H9 (cell line): ENCODE measurements at regions not wholly inside any gene's neighbourhood (a gene's known extent, or its start where the extent isn't known, plus 50 kb on each side); places are given as distances from the start of the nearest gene placed in this dataset.

Experiments used
- DNase-seq: peaks from one replicate; pipeline ENCODE4 v3.0.0-alpha.2; 2017
- H2AFZ ChIP-seq: one replicate; pipeline ENCODE4 v1.6.1; 2013; ENCODE audit warnings: mild to moderate bottlenecking, low read length, control low read depth, moderate library complexity
- H2AK5ac ChIP-seq: 2 replicates; pipeline ENCODE4 v1.6.1; 2013; ENCODE audit warnings: low read length, control low read depth, mixed read lengths; ENCODE audit not compliant: insufficient read length
- H2BK120ac ChIP-seq: one replicate; pipeline ENCODE4 v1.6.1; 2013; ENCODE audit warnings: low read depth, mild to moderate bottlenecking, low read length, control low read depth, inconsistent platforms; ENCODE audit not compliant: poor library complexity, severe bottlenecking
- H2BK12ac ChIP-seq: 2 replicates; pipeline ENCODE4 v1.6.1; 2013; ENCODE audit warnings: low read length, control low read depth, mixed read lengths, low read depth; ENCODE audit not compliant: insufficient read length
- H2BK15ac ChIP-seq: 2 replicates; pipeline ENCODE4 v1.6.1; 2013; ENCODE audit warnings: low read depth, low read length, control low read depth
- H2BK20ac ChIP-seq: one replicate; pipeline ENCODE4 v1.6.1; 2013; ENCODE audit warnings: low read depth, mild to moderate bottlenecking, low read length, control low read depth, inconsistent platforms; ENCODE audit not compliant: poor library complexity, severe bottlenecking
- H2BK5ac ChIP-seq: 2 replicates; pipeline ENCODE4 v1.6.1; 2013; ENCODE audit warnings: low read length, control low read depth, mixed read lengths; ENCODE audit not compliant: insufficient read length
- H3K14ac ChIP-seq: 2 replicates; pipeline ENCODE4 v1.6.1; 2013; ENCODE audit warnings: low read length, control low read depth; ENCODE audit not compliant: insufficient read depth
- H3K18ac ChIP-seq: 2 replicates; pipeline ENCODE4 v1.6.1; 2013; ENCODE audit warnings: low read depth, mild to moderate bottlenecking, mixed read lengths, low read length, control low read depth; ENCODE audit not compliant: insufficient read length
- H3K23ac ChIP-seq: 2 replicates; pipeline ENCODE4 v1.6.1; 2013; ENCODE audit warnings: low read length, control low read depth, mixed read lengths, low read depth; ENCODE audit not compliant: insufficient read length
- H3K23me2 ChIP-seq: 2 replicates; pipeline ENCODE4 v1.6.1; 2013; ENCODE audit warnings: low read depth, mild to moderate bottlenecking, mixed read lengths, low read length, control low read depth; ENCODE audit not compliant: insufficient read length, poor library complexity, severe bottlenecking
- H3K27ac ChIP-seq: 2 replicates; pipeline ENCODE4 v1.5.1; 2013; ENCODE audit warnings: low read length, control low read depth, mixed read lengths, low read depth; ENCODE audit not compliant: insufficient read length
- H3K27me3 ChIP-seq: 2 replicates; pipeline ENCODE4 v1.6.1; 2013; ENCODE audit warnings: low read length, control low read depth, inconsistent platforms; ENCODE audit not compliant: insufficient read depth
- H3K4ac ChIP-seq: 2 replicates; pipeline ENCODE4 v1.6.1; 2013; ENCODE audit warnings: low read depth, mild to moderate bottlenecking, control low read depth, inconsistent platforms, low read length, moderate library complexity
- H3K4me1 ChIP-seq: 2 replicates; pipeline ENCODE4 v1.6.1; 2013; ENCODE audit warnings: low read length, control low read depth, inconsistent platforms; ENCODE audit not compliant: insufficient read depth
- H3K4me2 ChIP-seq: 2 replicates; pipeline ENCODE4 v1.6.1; 2013; ENCODE audit warnings: low read length, control low read depth, mixed read lengths; ENCODE audit not compliant: insufficient read length, insufficient read depth
- H3K56ac ChIP-seq: 2 replicates; pipeline ENCODE4 v1.6.1; 2013; ENCODE audit warnings: low read depth, mild to moderate bottlenecking, mixed read lengths, low read length, control low read depth; ENCODE audit not compliant: insufficient read length
- H3K79me1 ChIP-seq: 2 replicates; pipeline ENCODE4 v1.6.1; 2013; ENCODE audit warnings: low read depth, mild to moderate bottlenecking, moderate library complexity, low read length, control low read depth, inconsistent platforms; ENCODE audit not compliant: insufficient read depth, poor library complexity, severe bottlenecking
- H3K79me2 ChIP-seq: 2 replicates; pipeline ENCODE4 v1.6.1; 2013; ENCODE audit warnings: low read length, control low read depth, inconsistent platforms; ENCODE audit not compliant: insufficient read depth
- H3K9ac ChIP-seq: 2 replicates; pipeline ENCODE4 v1.6.1; 2013; ENCODE audit warnings: low read length, control low read depth, mixed read lengths; ENCODE audit not compliant: insufficient read length; ENCODE audit errors: extremely low read depth
- H3K9me3 ChIP-seq: one replicate; pipeline ENCODE4 v1.6.1; 2013; ENCODE audit warnings: low read depth, low read length, inconsistent platforms; ENCODE audit not compliant: control insufficient read depth
- H3T11ph ChIP-seq: one replicate; pipeline ENCODE4 v1.6.1; 2013; ENCODE audit warnings: mild to moderate bottlenecking, low read length, control low read depth, inconsistent platforms
- H4K20me1 ChIP-seq: one replicate; pipeline ENCODE4 v1.6.1; 2013; ENCODE audit not compliant: control insufficient read depth, insufficient read length, insufficient read depth
- H4K5ac ChIP-seq: 2 replicates; pipeline ENCODE4 v1.6.1; 2013; ENCODE audit warnings: low read depth, mild to moderate bottlenecking, mixed read lengths, low read length, control low read depth; ENCODE audit not compliant: insufficient read length
- H4K8ac ChIP-seq: replicated peaks from 2 replicates; pipeline ENCODE4 v1.6.1; 2013; ENCODE audit warnings: low read length, control low read depth, mixed read lengths, low read depth; ENCODE audit not compliant: insufficient read length
- H4K91ac ChIP-seq: 2 replicates; pipeline ENCODE4 v1.6.1; 2013; ENCODE audit warnings: low read depth, mild to moderate bottlenecking, moderate library complexity, mixed read lengths, low read length, control low read depth; ENCODE audit not compliant: insufficient read length
- H3K27ac Mint-ChIP-seq, 3 experiments: 2 replicates in 2 of 3; 3 replicates in 1 of 3; pipeline ENCODE4 v1.8.0; 2020 to 2021; ENCODE audit warnings: mixed read lengths in 3 of 3, mild to moderate bottlenecking in 1 of 3, moderate library complexity in 1 of 3
- H3K27me3 Mint-ChIP-seq: 2 replicates; pipeline ENCODE4 v1.8.0; 2021; ENCODE audit warnings: low read depth, mild to moderate bottlenecking, moderate library complexity, mixed read lengths
- H3K36me3 Mint-ChIP-seq, 3 experiments: 2 replicates in 2 of 3; 3 replicates in 1 of 3; pipeline ENCODE4 v1.8.0; 2020 to 2021; ENCODE audit warnings: low read depth in 3 of 3, mixed read lengths in 3 of 3; ENCODE audit not compliant: insufficient read depth in 1 of 3
- H3K4me1 Mint-ChIP-seq, 2 experiments: 2 replicates each; pipeline ENCODE4 v1.8.0; 2020; ENCODE audit warnings: mixed read lengths in 2 of 2
- H3K4me3 Mint-ChIP-seq, 2 experiments: 2 replicates in 1 of 2; 3 replicates in 1 of 2; pipeline ENCODE4 v1.8.0; 2020 to 2021; ENCODE audit warnings: mild to moderate bottlenecking in 2 of 2, mixed read lengths in 2 of 2, moderate library complexity in 1 of 2
- H3K9me3 Mint-ChIP-seq, 2 experiments: 2 replicates in 1 of 2; 3 replicates in 1 of 2; pipeline ENCODE4 v1.8.0; 2020; ENCODE audit warnings: mild to moderate bottlenecking in 2 of 2, mixed read lengths in 2 of 2, moderate library complexity in 1 of 2
- WGBS: extraction: QIAGEN DNeasy Blood & Tissue Kit; methylation state at CpG from one replicate; pipeline ENCODE4 v1.1.7; 2013; ENCODE audit warnings: missing lambda C conversion rate, low lambda C conversion rate, mixed read lengths; ENCODE audit not compliant: insufficient read length; ENCODE audit errors: extremely low coverage; 5-methylcytosine and 5-hydroxymethylcytosine counted together
- TF ChIP-seq, protein P1 (sequence below): fragments of 200-600 bp; sonication (generic); conservative IDR thresholded peaks from 3 replicates; pipeline ENCODE4 v1.8.0; 2021; ENCODE audit warnings: antibody characterized with exemption, mild to moderate bottlenecking

DNA sequence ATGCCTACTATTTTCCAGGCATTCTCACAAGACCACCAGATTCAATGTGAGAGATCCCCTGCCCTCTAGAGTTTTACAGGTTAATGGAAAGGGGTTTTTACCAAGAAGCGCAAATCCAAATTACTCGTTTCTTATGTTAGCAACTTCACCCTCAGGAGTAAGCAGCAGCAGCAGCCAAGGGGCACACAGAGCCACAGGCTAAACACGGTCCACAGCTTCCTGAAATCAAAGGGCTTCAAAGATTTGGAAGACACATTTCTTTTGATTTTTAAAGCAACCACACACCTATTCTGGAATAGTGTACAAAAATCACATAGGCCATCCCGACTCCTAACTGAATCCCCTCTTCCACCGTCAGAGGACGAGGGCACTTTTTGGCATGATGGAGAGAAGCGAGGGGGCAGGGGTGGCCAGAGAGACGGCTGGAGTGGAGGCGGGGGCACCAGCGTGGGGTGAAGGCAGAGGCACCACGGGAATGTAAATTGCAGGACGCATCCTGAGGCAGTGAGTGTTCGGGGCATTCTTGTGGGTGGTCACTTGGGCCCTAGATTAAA is 107.0 kb downstream of the ARF6 start:
- Histone ChIP-seq H3K79me2 (no peaks in the 10 kb centered on the region), H3K79me1 (no peaks in the 10 kb centered on the region), H2BK5ac (no peak overlapping the region), H2BK20ac (no peak overlapping the region), H2BK120ac (no peak overlapping the region), H3T11ph (no peak overlapping the region), H4K20me1 (no peaks in the 10 kb centered on the region), H3K23me2 (peaks cover 8% of the 10 kb centered on the region), H3K4ac (no peak overlapping the region), H3K4me2 (no peak overlapping the region), H3K4me1 (peaks cover 7% of the 10 kb centered on the region; the same call in 1 of the 2 replicates), H4K91ac (no peak overlapping the region), H2BK15ac (no peak overlapping the region), H3K23ac (no peak overlapping the region), H3K9me3 (no peaks in the 10 kb centered on the region), H4K8ac (no peak overlapping the region), H3K27me3 (no peaks in the 10 kb centered on the region; the same call in 1 of the 2 replicates), H3K9ac (no peak overlapping the region), H3K14ac (no peak overlapping the region), H3K56ac (no peak overlapping the region), H2BK12ac (no peak overlapping the region), H3K27ac (no peak overlapping the region), H2AK5ac (no peak overlapping the region), H2AFZ (no peak overlapping the region), H4K5ac (no peak overlapping the region), H3K18ac (no peak overlapping the region)
- Mint-ChIP-seq H3K27me3 (peaks cover 49% of the 10 kb centered on the region), H3K36me3 (no peaks in the 10 kb centered on the region; a peak in 1 of 7 replicates), H3K4me1 (peaks cover 40 to 50% of the 10 kb centered on the region in 2 experiments), H3K27ac (0 out of 7 replicates have a peak overlapping the region, but pooled peaks of 1 of the 3 experiments have one; percentile 38), H3K4me3 (peak overlapping the region; percentile 28 to 57; a peak in 4 of 5 replicates), H3K9me3 (no peaks in the 10 kb centered on the region)
- TF ChIP-seq, protein P1, sequence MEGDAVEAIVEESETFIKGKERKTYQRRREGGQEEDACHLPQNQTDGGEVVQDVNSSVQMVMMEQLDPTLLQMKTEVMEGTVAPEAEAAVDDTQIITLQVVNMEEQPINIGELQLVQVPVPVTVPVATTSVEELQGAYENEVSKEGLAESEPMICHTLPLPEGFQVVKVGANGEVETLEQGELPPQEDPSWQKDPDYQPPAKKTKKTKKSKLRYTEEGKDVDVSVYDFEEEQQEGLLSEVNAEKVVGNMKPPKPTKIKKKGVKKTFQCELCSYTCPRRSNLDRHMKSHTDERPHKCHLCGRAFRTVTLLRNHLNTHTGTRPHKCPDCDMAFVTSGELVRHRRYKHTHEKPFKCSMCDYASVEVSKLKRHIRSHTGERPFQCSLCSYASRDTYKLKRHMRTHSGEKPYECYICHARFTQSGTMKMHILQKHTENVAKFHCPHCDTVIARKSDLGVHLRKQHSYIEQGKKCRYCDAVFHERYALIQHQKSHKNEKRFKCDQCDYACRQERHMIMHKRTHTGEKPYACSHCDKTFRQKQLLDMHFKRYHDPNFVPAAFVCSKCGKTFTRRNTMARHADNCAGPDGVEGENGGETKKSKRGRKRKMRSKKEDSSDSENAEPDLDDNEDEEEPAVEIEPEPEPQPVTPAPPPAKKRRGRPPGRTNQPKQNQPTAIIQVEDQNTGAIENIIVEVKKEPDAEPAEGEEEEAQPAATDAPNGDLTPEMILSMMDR: no peak
- DNase-seq: no peak
- WGBS: no CpG with 5 or more reads among the region's 13 CpGs
